PC-3 (cell line): ENCODE measurements at regions not wholly inside any gene's neighbourhood (a gene's known extent, or its start where the extent isn't known, plus 50 kb on each side); places are given as distances from the start of the nearest gene placed in this dataset.

Experiments used
- ATAC-seq: fragments of 200-7000 bp; cut with Tn5 transposase; 2 replicates; pipeline ENCODE4 v1.9.1; 2020; ENCODE audit warnings: mild to moderate bottlenecking, moderate library complexity
- BruUV-seq: library from RNA; stranded (reverse); fragments of 400-500 nt; replicated peaks from 2 replicates; lab custom pipeline; 2021; lab: Mats Ljungman, UMichigan
- CTCF ChIA-PET: fragments of 300-600 bp; sonication (Branson Sonifier 250); formaldehyde crosslinking; loops from one replicate; lab custom pipeline; 2022; ENCODE audit warnings: antibody characterized with exemption; lab: Charles Lee
- POLR2A ChIA-PET: fragments of 300-600 bp; sonication (Branson Sonifier 250); formaldehyde crosslinking; loops from one replicate; lab custom pipeline; 2022; ENCODE audit warnings: antibody characterized with exemption; ENCODE audit not compliant: unreplicated experiment; lab: Charles Lee
- DNase-seq: peaks from one replicate; pipeline ENCODE4 v3.0.0-alpha.2; 2015
- H2AFZ ChIP-seq: fragments of 300-600 bp; sonication (generic); 2 replicates; pipeline ENCODE4 v1.6.0; 2016; ENCODE audit warnings: antibody characterized with exemption, low read length
- H3F3A ChIP-seq: fragments of 300-600 bp; sonication (generic); one replicate; pipeline ENCODE4 v1.6.0; 2017; ENCODE audit warnings: antibody characterized with exemption, low read length, control low read depth, mild to moderate bottlenecking; ENCODE audit not compliant: unreplicated experiment
- H3K27ac ChIP-seq: fragments of 300-600 bp; sonication (generic); 2 replicates; pipeline ENCODE4 v1.5.1; 2016; ENCODE audit warnings: mild to moderate bottlenecking, low read length
- H3K27me3 ChIP-seq: fragments of 300-600 bp; sonication (generic); 2 replicates; pipeline ENCODE4 v1.6.1; 2016; ENCODE audit warnings: low read length, mixed read lengths
- H3K36me3 ChIP-seq: fragments of 300-600 bp; sonication (generic); 2 replicates; pipeline ENCODE4 v1.6.1; 2016; ENCODE audit warnings: low read depth, mixed run types, low read length, mixed read lengths
- H3K4me1 ChIP-seq: fragments of 300-600 bp; sonication (generic); 2 replicates; pipeline ENCODE4 v1.5.1; 2016; ENCODE audit warnings: low read length; ENCODE audit not compliant: insufficient read depth
- H3K4me2 ChIP-seq: fragments of 300-600 bp; sonication (generic); 2 replicates; pipeline ENCODE4 v1.6.0; 2016; ENCODE audit warnings: low read length
- H3K4me3 ChIP-seq: fragments of 300-600 bp; sonication (generic); 2 replicates; pipeline ENCODE4 v1.5.1; 2016; ENCODE audit warnings: mild to moderate bottlenecking, low read length, mixed read lengths
- H3K79me2 ChIP-seq: fragments of 300-600 bp; sonication (generic); 2 replicates; pipeline ENCODE4 v1.6.1; 2017; ENCODE audit warnings: low read length, mixed read lengths
- H3K9ac ChIP-seq: fragments of 300-600 bp; sonication (generic); 2 replicates; pipeline ENCODE4 v1.6.0; 2016; ENCODE audit warnings: mild to moderate bottlenecking, low read length
- H3K9me2 ChIP-seq: fragments of 300-600 bp; sonication (generic); replicated peaks from 2 replicates; pipeline ENCODE4 v1.6.1; 2016; ENCODE audit warnings: mixed run types, low read length, mixed read lengths
- H3K9me3 ChIP-seq: fragments of 300-600 bp; sonication (generic); 2 replicates; pipeline ENCODE4 v1.6.1; 2016; ENCODE audit warnings: low read length, mixed read lengths
- H4K20me1 ChIP-seq: fragments of 300-600 bp; sonication (generic); 2 replicates; pipeline ENCODE4 v1.6.1; 2016; ENCODE audit warnings: low read length, mixed read lengths
- CTCF ChIP-seq: fragments of 300-600 bp; sonication (generic); conservative IDR thresholded peaks from 2 replicates; pipeline ENCODE4 v1.5.1; 2017; ENCODE audit warnings: antibody characterized with exemption, low read depth, mild to moderate bottlenecking, low read length
- EZH2 ChIP-seq: fragments of 300-600 bp; sonication (generic); IDR thresholded peaks from one replicate; pipeline ENCODE4 v1.6.1; 2017; ENCODE audit warnings: antibody characterized with exemption, mild to moderate bottlenecking, low read length; ENCODE audit not compliant: unreplicated experiment
- EZH2phosphoT487 ChIP-seq: fragments of 300-600 bp; sonication (generic); IDR thresholded peaks from 2 replicates; pipeline ENCODE4 v1.6.1; 2018; ENCODE audit warnings: mild to moderate bottlenecking, antibody characterized with exemption, low read length, borderline replicate concordance
- intact Hi-C: fragments of 100-400 bp; cut with micrococcal nuclease; formaldehyde crosslinking; loops from 2 replicates; pipeline ENCODE4 v1.9.0; 2023

- H4K20me1 ChIP-seq, result no peaks in the 10 kb centered on the region
- BruUV-seq, result no TSS peak
- H3K9me2 ChIP-seq, result no peaks in the 10 kb centered on the region
- H3K4me2 ChIP-seq, result no peak overlapping the region
- no peaks in the 10 kb centered on the region for H3K9me3 ChIP-seq
- no peak overlapping the region for H3K9ac ChIP-seq
- H3K4me1 ChIP-seq, result no peaks in the 10 kb centered on the region
- ChIA-PET CTCF (no interaction called here), POLR2A (no interaction called here)
- TF ChIP-seq EZH2phosphoT487 (no peak), CTCF (no peak), EZH2 (no peak)
- H3K4me3 ChIP-seq, result no peak overlapping the region
- no peaks in the 10 kb centered on the region for H3K79me2 ChIP-seq
- 0 out of 2 replicates have a peak, but pooled peaks cover 3% of the 10 kb centered on the region for H3K27me3 ChIP-seq
- no peak overlapping the region for H2AFZ ChIP-seq
- no peaks in the 10 kb centered on the region for H3F3A ChIP-seq
- ATAC-seq (no peak), DNase-seq (no peak)
- H3K36me3 ChIP-seq, result no peaks in the 10 kb centered on the region
- H3K27ac ChIP-seq, result no peak overlapping the region
- intact Hi-C loops, result no loop called here
Measured at GRCh38 chr15:68501616-68502015, 69.7 kb upstream of the ITGA11 start.

GRCh38 chr15:68502398-68502901 is 70.5 kb upstream of the ITGA11 start:
- intact Hi-C loops, result no loop called here
- Histone ChIP-seq H3K27me3 (0 out of 2 replicates have a peak, but pooled peaks cover 3% of the 10 kb centered on the region), H3F3A (no peaks in the 10 kb centered on the region), H3K79me2 (no peaks in the 10 kb centered on the region), H3K9ac (no peak overlapping the region), H3K4me3 (no peak overlapping the region), H4K20me1 (no peaks in the 10 kb centered on the region), H2AFZ (no peak overlapping the region), H3K4me2 (no peak overlapping the region), H3K9me3 (no peaks in the 10 kb centered on the region), H3K9me2 (no peaks in the 10 kb centered on the region), H3K27ac (no peak overlapping the region), H3K4me1 (no peaks in the 10 kb centered on the region), H3K36me3 (no peaks in the 10 kb centered on the region)
- ATAC-seq, result no peak
- no peak for TF ChIP-seq EZH2
- TF ChIP-seq CTCF, result no peak
- no peak for TF ChIP-seq EZH2phosphoT487
- no TSS peak for BruUV-seq
- no peak for DNase-seq
- CTCF ChIA-PET, result no interaction called here
- POLR2A ChIA-PET, result no interaction called here

- DNase-seq (no peak), ATAC-seq (no peak)
- Histone ChIP-seq H2AFZ (no peak overlapping the region), H3K27ac (no peak overlapping the region), H3K9me2 (no peaks in the 10 kb centered on the region), H4K20me1 (no peaks in the 10 kb centered on the region), H3K4me1 (no peaks in the 10 kb centered on the region), H3F3A (no peaks in the 10 kb centered on the region), H3K9ac (no peak overlapping the region), H3K79me2 (no peaks in the 10 kb centered on the region), H3K4me2 (no peak overlapping the region), H3K27me3 (0 out of 2 replicates have a peak, but pooled peaks cover 3% of the 10 kb centered on the region), H3K36me3 (no peaks in the 10 kb centered on the region), H3K9me3 (no peaks in the 10 kb centered on the region), H3K4me3 (no peak overlapping the region)
- no TSS peak for BruUV-seq
- intact Hi-C loops, result no loop called here
- ChIA-PET CTCF (no interaction called here), POLR2A (no interaction called here)
- TF ChIP-seq EZH2phosphoT487 (no peak), EZH2 (no peak), CTCF (no peak)
Measured at GRCh38 chr15:68503213-68503612, 71.2 kb upstream of the ITGA11 start.
